Thymus (tissue), 11 donors: ENCODE measurements at regions not wholly inside any gene's neighbourhood (a gene's known extent, or its start where the extent isn't known, plus 50 kb on each side); places are given as distances from the start of the nearest gene placed in this dataset.

ENCODE experiments used
- DNase-seq, 9 donors: peaks; one replicate each; pipeline ENCODE4 v3.0.0-alpha.2; 2013; ENCODE audit warnings: low spot score in 9 of 9, low read depth in 6 of 9, missing footprints in 1 of 9
- H3K27ac ChIP-seq, 2 donors: one replicate each; pipeline ENCODE4 v1.5.1; 2013; ENCODE audit warnings: control low read depth in 1 of 2, low read depth in 1 of 2, low read length in 1 of 2, mild to moderate bottlenecking in 1 of 2, moderate library complexity in 1 of 2
- H3K27me3 ChIP-seq, 2 donors: one replicate each; pipeline ENCODE4 v1.5.1; 2013; ENCODE audit warnings: low read length in 1 of 2; ENCODE audit not compliant: control insufficient read depth in 2 of 2, insufficient read depth in 1 of 2
- H3K36me3 ChIP-seq, 2 donors: one replicate each; pipeline ENCODE4 v1.5.1; 2013; ENCODE audit warnings: low read length in 1 of 2, mild to moderate bottlenecking in 1 of 2, moderate library complexity in 1 of 2; ENCODE audit not compliant: control insufficient read depth in 2 of 2, insufficient read depth in 2 of 2
- H3K4me1 ChIP-seq, 2 donors: one replicate each; pipeline ENCODE4 v1.5.1; 2013; ENCODE audit warnings: low read length in 2 of 2; ENCODE audit not compliant: control insufficient read depth in 2 of 2, insufficient read depth in 2 of 2
- H3K4me3 ChIP-seq, 2 donors: one replicate each; pipeline ENCODE4 v1.5.1; 2013; ENCODE audit warnings: low read length in 2 of 2, control low read depth in 1 of 2, mild to moderate bottlenecking in 1 of 2
- H3K9me3 ChIP-seq, 2 donors: one replicate each; pipeline ENCODE4 v1.5.1; 2013; ENCODE audit warnings: low read length in 1 of 2, mild to moderate bottlenecking in 1 of 2; ENCODE audit not compliant: control insufficient read depth in 2 of 2, insufficient read depth in 1 of 2
- WGBS: extraction: QIAGEN DNeasy Blood & Tissue Kit; methylation state at CpG from one replicate; pipeline ENCODE4 v1.1.7; 2013; 5-methylcytosine and 5-hydroxymethylcytosine counted together
- donor health status: healthy.

- Histone ChIP-seq H3K27me3 (no peaks in the 10 kb centered on the region), H3K9me3 (no peaks in the 10 kb centered on the region), H3K4me1 (peaks cover 7 to 18% of the 10 kb centered on the region in 2 donors), H3K27ac (no peak overlapping the region), H3K36me3 (no peaks in the 10 kb centered on the region), H3K4me3 (peak overlapping the region; percentile 17 to 52)
- peak in 2 of 9 donors; percentile 14 to 37 for DNase-seq
- WGBS: 59% methylated on average over 4 of the region's 4 CpGs
Observed at GRCh38 chr2:57760381-57760801, 286.2 kb upstream of the VRK2 start.

GRCh38 chr2:57776916-57777315 is 269.7 kb upstream of the VRK2 start:
- Histone ChIP-seq H3K4me1 (no peaks in the 10 kb centered on the region), H3K4me3 (no peak overlapping the region), H3K36me3 (no peaks in the 10 kb centered on the region), H3K27me3 (no peaks in the 10 kb centered on the region), H3K9me3 (no peaks in the 10 kb centered on the region), H3K27ac (no peak overlapping the region)
- WGBS: 96% methylated on average over 2 of the region's 2 CpGs
- no peak for DNase-seq

- no peaks in the 10 kb centered on the region for H3K4me1 ChIP-seq
- no peak overlapping the region for H3K27ac ChIP-seq
- H3K36me3 ChIP-seq: no peaks in the 10 kb centered on the region
- no peak overlapping the region for H3K4me3 ChIP-seq
- no peak for DNase-seq
- H3K9me3 ChIP-seq: no peaks in the 10 kb centered on the region
- no peaks in the 10 kb centered on the region for H3K27me3 ChIP-seq
Observed at GRCh38 chr2:57782587-57782986, 264.0 kb upstream of the VRK2 start.

GRCh38 chr2:57793310-57793709 is 253.3 kb upstream of the VRK2 start:
- no peak for DNase-seq
- H3K27ac ChIP-seq: no peak overlapping the region
- H3K36me3 ChIP-seq: no peaks in the 10 kb centered on the region
- no peaks in the 10 kb centered on the region for H3K4me1 ChIP-seq
- H3K27me3 ChIP-seq: no peaks in the 10 kb centered on the region
- H3K4me3 ChIP-seq: no peak overlapping the region
- H3K9me3 ChIP-seq: no peaks in the 10 kb centered on the region
- 97% methylated on average over 2 of the region's 2 CpGs for WGBS

GRCh38 chr2:57796527-57796926 is 250.1 kb upstream of the VRK2 start:
- no peak overlapping the region for H3K27ac ChIP-seq
- 79% methylated on average over 2 of the region's 2 CpGs for WGBS
- no peaks in the 10 kb centered on the region for H3K4me1 ChIP-seq
- H3K9me3 ChIP-seq: no peaks in the 10 kb centered on the region
- no peaks in the 10 kb centered on the region for H3K27me3 ChIP-seq
- H3K4me3 ChIP-seq: no peak overlapping the region
- no peaks in the 10 kb centered on the region for H3K36me3 ChIP-seq
- DNase-seq: no peak

GRCh38 chr2:57798346-57798745 is 248.3 kb upstream of the VRK2 start:
- H3K4me1 ChIP-seq: no peaks in the 10 kb centered on the region
- no peak for DNase-seq
- H3K9me3 ChIP-seq: no peaks in the 10 kb centered on the region
- no peak overlapping the region for H3K4me3 ChIP-seq
- H3K36me3 ChIP-seq: no peaks in the 10 kb centered on the region
- no peak overlapping the region for H3K27ac ChIP-seq
- H3K27me3 ChIP-seq: no peaks in the 10 kb centered on the region

- 96% methylated on average over 14 of the region's 14 CpGs for WGBS
- Histone ChIP-seq H3K9me3 (no peaks in the 10 kb centered on the region), H3K4me1 (no peaks in the 10 kb centered on the region), H3K27ac (no peak overlapping the region), H3K36me3 (no peaks in the 10 kb centered on the region), H3K4me3 (no peak overlapping the region), H3K27me3 (no peaks in the 10 kb centered on the region)
- no peak for DNase-seq
Observed at GRCh38 chr2:57802243-57802642, 244.4 kb upstream of the VRK2 start.

- no peaks in the 10 kb centered on the region for H3K27me3 ChIP-seq
- no peaks in the 10 kb centered on the region for H3K4me1 ChIP-seq
- no peak for DNase-seq
- no peaks in the 10 kb centered on the region for H3K36me3 ChIP-seq
- WGBS: 95% methylated on average over 2 of the region's 2 CpGs
- no peaks in the 10 kb centered on the region for H3K9me3 ChIP-seq
- no peak overlapping the region for H3K27ac ChIP-seq
- no peak overlapping the region for H3K4me3 ChIP-seq
Observed at GRCh38 chr2:57804971-57805370, 241.6 kb upstream of the VRK2 start.

- Histone ChIP-seq H3K27me3 (no peaks in the 10 kb centered on the region), H3K27ac (no peak overlapping the region), H3K4me1 (no peaks in the 10 kb centered on the region), H3K36me3 (no peaks in the 10 kb centered on the region), H3K9me3 (no peaks in the 10 kb centered on the region), H3K4me3 (no peak overlapping the region)
- 97% methylated on average over 1 of the region's 1 CpG for WGBS
- no peak for DNase-seq
Observed at GRCh38 chr2:57806449-57806968, 240.1 kb upstream of the VRK2 start.

- Histone ChIP-seq H3K4me3 (no peak overlapping the region), H3K9me3 (no peaks in the 10 kb centered on the region), H3K27me3 (no peaks in the 10 kb centered on the region), H3K4me1 (no peaks in the 10 kb centered on the region), H3K27ac (no peak overlapping the region), H3K36me3 (no peaks in the 10 kb centered on the region)
- DNase-seq: no peak
Observed at GRCh38 chr2:57809230-57809629, 237.4 kb upstream of the VRK2 start.
